ENCODE measurements at regions not wholly inside any gene's neighbourhood (a gene's known extent, or its start where the extent isn't known, plus 50 kb on each side); places are given as distances from the start of the nearest gene placed in this dataset.

DNA sequence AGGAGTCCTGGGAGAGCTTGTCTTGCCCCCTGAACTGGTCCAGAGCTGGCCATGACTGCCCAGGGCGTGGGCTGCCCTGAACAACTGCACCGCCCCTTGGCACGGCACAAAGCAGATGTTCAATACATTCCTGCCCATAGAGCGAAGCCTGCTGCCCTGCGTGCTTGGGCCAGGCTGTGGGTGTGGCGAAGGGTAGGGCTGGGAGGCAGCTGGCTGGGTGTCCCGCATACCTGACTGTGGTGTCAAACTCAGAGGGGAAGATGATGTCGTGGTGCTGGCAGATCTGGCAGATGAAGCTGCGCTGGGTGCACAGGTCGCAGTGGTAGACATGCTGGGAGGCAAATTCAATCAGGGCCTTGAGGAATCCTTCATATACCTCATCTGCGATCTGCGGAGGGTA is 124.2 kb upstream of the SMURF2 start:
- no peak for TF ChIP-seq REST (IDR thresholded peaks at IDR 0.05; ENCODE audit: insufficient read depth in 1 of 2, low read depth in 2 of 2, low read length in 1 of 2)
- TF ChIP-seq TCF7L2 (IDR thresholded peaks at IDR 0.05; ENCODE audit: low read depth, low read length), result no peak
- no peak for TF ChIP-seq POLR2AphosphoS5 (IDR thresholded peaks at IDR 0.05; ENCODE audit: low read depth, low read length)
- TF ChIP-seq, protein P1, sequence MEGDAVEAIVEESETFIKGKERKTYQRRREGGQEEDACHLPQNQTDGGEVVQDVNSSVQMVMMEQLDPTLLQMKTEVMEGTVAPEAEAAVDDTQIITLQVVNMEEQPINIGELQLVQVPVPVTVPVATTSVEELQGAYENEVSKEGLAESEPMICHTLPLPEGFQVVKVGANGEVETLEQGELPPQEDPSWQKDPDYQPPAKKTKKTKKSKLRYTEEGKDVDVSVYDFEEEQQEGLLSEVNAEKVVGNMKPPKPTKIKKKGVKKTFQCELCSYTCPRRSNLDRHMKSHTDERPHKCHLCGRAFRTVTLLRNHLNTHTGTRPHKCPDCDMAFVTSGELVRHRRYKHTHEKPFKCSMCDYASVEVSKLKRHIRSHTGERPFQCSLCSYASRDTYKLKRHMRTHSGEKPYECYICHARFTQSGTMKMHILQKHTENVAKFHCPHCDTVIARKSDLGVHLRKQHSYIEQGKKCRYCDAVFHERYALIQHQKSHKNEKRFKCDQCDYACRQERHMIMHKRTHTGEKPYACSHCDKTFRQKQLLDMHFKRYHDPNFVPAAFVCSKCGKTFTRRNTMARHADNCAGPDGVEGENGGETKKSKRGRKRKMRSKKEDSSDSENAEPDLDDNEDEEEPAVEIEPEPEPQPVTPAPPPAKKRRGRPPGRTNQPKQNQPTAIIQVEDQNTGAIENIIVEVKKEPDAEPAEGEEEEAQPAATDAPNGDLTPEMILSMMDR (IDR thresholded peaks at IDR 0.05), result no peak
- no peak for TF ChIP-seq SIN3A (IDR thresholded peaks at IDR 0.05; ENCODE audit: borderline replicate concordance, insufficient read depth, low read depth, low read length)
- no peak for ATAC-seq
- Histone ChIP-seq H3K4me1 (ENCODE audit: control insufficient read depth, insufficient read depth, low read length) (no peaks in the 10 kb centered on the region), H3K9me3 (ENCODE audit: control insufficient read depth, insufficient read depth, low read depth, low read length) (no peaks in the 10 kb centered on the region), H3K4me3 (ENCODE audit: low read depth in 2 of 2, low read length in 2 of 2) (no peak overlapping the region), H3K36me3 (ENCODE audit: control insufficient read depth, insufficient read depth, low read length) (no peaks in the 10 kb centered on the region), H3K27ac (ENCODE audit: low read length) (no peak overlapping the region), H3K27me3 (ENCODE audit: control insufficient read depth, insufficient read depth, low read length) (no peaks in the 10 kb centered on the region)
- CTCF ChIA-PET, result interaction anchor here (0.6 kb wide), 1 partner anchor 173 kb away, joined by 3 read pairs; no protein-coding TSS in a partner anchor
- no peak for DNase-seq (ENCODE audit: low read depth, low spot score)
- intact Hi-C loops (cut with micrococcal nuclease; ENCODE audit: unreplicated experiment) (no loop called here), in situ Hi-C loops (cut with HindIII; ENCODE audit: low pct_unique_long_range_greater_than_20kb, low sequenced_read_pairs) (no loop called here)
- BruUV-seq (replicated peaks), result no TSS peak
- POLR2A ChIA-PET, result no interaction called here

GRCh38 chr17:64785011-64785421 is 122.9 kb upstream of the SMURF2 start:
- Histone ChIP-seq H3K9me3 (ENCODE audit: control insufficient read depth, insufficient read depth, low read depth, low read length) (no peaks in the 10 kb centered on the region), H3K27me3 (ENCODE audit: control insufficient read depth, insufficient read depth, low read length) (no peaks in the 10 kb centered on the region), H3K36me3 (ENCODE audit: control insufficient read depth, insufficient read depth, low read length) (no peaks in the 10 kb centered on the region), H3K27ac (ENCODE audit: low read length) (no peak overlapping the region), H3K4me1 (ENCODE audit: control insufficient read depth, insufficient read depth, low read length) (no peaks in the 10 kb centered on the region), H3K4me3 (ENCODE audit: low read depth in 2 of 2, low read length in 2 of 2) (no peak overlapping the region)
- no peak for ATAC-seq
- no peak for DNase-seq (ENCODE audit: low read depth, low spot score)
- in situ Hi-C loops (cut with HindIII; ENCODE audit: low pct_unique_long_range_greater_than_20kb, low sequenced_read_pairs), result no loop called here
- POLR2A ChIA-PET, result no interaction called here
- CTCF ChIA-PET, result no interaction called here
- BruUV-seq (replicated peaks), result no TSS peak
- intact Hi-C loops (cut with micrococcal nuclease; ENCODE audit: unreplicated experiment), result no loop called here
- TF ChIP-seq SIN3A (IDR thresholded peaks at IDR 0.05; ENCODE audit: borderline replicate concordance, insufficient read depth, low read depth, low read length) (no peak), TCF7L2 (IDR thresholded peaks at IDR 0.05; ENCODE audit: low read depth, low read length) (no peak), REST (IDR thresholded peaks at IDR 0.05; ENCODE audit: insufficient read depth in 1 of 2, low read depth in 2 of 2, low read length in 1 of 2) (no peak)
- TF ChIP-seq, protein P1 (IDR thresholded peaks at IDR 0.05), result no peak

All from Panc1 (cell line).